WTC11 (cell line): ENCODE measurements at regions not wholly inside any gene's neighbourhood (a gene's known extent, or its start where the extent isn't known, plus 50 kb on each side); places are given as distances from the start of the nearest gene placed in this dataset.

Experiments
- ATAC-seq: fragments of 200-7000 bp; cut with Tn5 transposase; 2 replicates; pipeline ENCODE4 v1.10.0; 2021; ENCODE audit warnings: mild to moderate bottlenecking, moderate library complexity
- CTCF ChIA-PET: fragments of 300-600 bp; sonication (Branson Sonifier 250); formaldehyde crosslinking; loops from one replicate; lab custom pipeline; 2021; ENCODE audit warnings: antibody characterized with exemption; lab: Charles Lee
- POLR2A ChIA-PET: fragments of 350-600 bp; sonication (Branson Sonifier 250); formaldehyde crosslinking; loops from one replicate; lab custom pipeline; 2021; ENCODE audit warnings: antibody characterized with exemption; lab: Charles Lee
- DNase-seq: peaks from one replicate; pipeline ENCODE4 v3.0.0; 2021; ENCODE audit warnings: low spot score
- H3K27ac Mint-ChIP-seq: 2 replicates; pipeline ENCODE4 v1.8.0; 2021; ENCODE audit warnings: mixed read lengths
- H3K27me3 Mint-ChIP-seq: 2 replicates; pipeline ENCODE4 v1.8.0; 2021; ENCODE audit warnings: low read depth, mild to moderate bottlenecking, moderate library complexity, mixed read lengths
- H3K36me3 Mint-ChIP-seq: 2 replicates; pipeline ENCODE4 v1.8.0; 2021; ENCODE audit warnings: mixed read lengths
- H3K4me1 Mint-ChIP-seq: 2 replicates; pipeline ENCODE4 v1.8.0; 2022; ENCODE audit warnings: mixed read lengths
- H3K4me3 Mint-ChIP-seq: 2 replicates; pipeline ENCODE4 v1.8.0; 2021; ENCODE audit warnings: mild to moderate bottlenecking, moderate library complexity, mixed read lengths
- H3K9me3 Mint-ChIP-seq: 2 replicates; pipeline ENCODE4 v1.8.0; 2021; ENCODE audit warnings: mixed read lengths
- CBFB ChIP-seq: sonication (generic); formaldehyde crosslinking; IDR thresholded peaks from 2 replicates; pipeline ENCODE4 v1.8.1; 2022; ENCODE audit warnings: mild to moderate bottlenecking, low read depth, missing genetic modification reagents
- E2F4 ChIP-seq: sonication (generic); formaldehyde crosslinking; IDR thresholded peaks from 2 replicates; pipeline ENCODE4 v1.8.1; 2022; ENCODE audit warnings: low read depth, mild to moderate bottlenecking, moderate library complexity, missing genetic modification reagents, borderline replicate concordance
- ELF4 ChIP-seq: sonication (generic); formaldehyde crosslinking; IDR thresholded peaks from 2 replicates; pipeline ENCODE4 v1.8.1; 2022; ENCODE audit warnings: low read depth, mild to moderate bottlenecking, moderate library complexity, missing genetic modification reagents
- ESRRA ChIP-seq: sonication (generic); formaldehyde crosslinking; IDR thresholded peaks from 2 replicates; pipeline ENCODE4 v1.8.1; 2022; ENCODE audit warnings: mild to moderate bottlenecking, missing genetic modification reagents, borderline replicate concordance
- ETV6 ChIP-seq: sonication (generic); formaldehyde crosslinking; IDR thresholded peaks from 2 replicates; pipeline ENCODE4 v1.8.1; 2022; ENCODE audit warnings: mild to moderate bottlenecking, missing genetic modification reagents
- GTF2I ChIP-seq: fragments of 250-450 bp; sonication (Bioruptor Pico); conservative IDR thresholded peaks from 2 replicates; pipeline ENCODE4 v1.4.0; 2021; ENCODE audit warnings: mild to moderate bottlenecking
- HMGA2 ChIP-seq: fragments of 250-450 bp; sonication (Bioruptor Pico); IDR thresholded peaks from 2 replicates; pipeline ENCODE4 v1.4.0; 2021; ENCODE audit warnings: mild to moderate bottlenecking, moderate library complexity
- NFATC4 ChIP-seq: fragments of 250-450 bp; sonication (Bioruptor Pico); IDR thresholded peaks from 2 replicates; pipeline ENCODE4 v1.9.0; 2021; ENCODE audit warnings: mild to moderate bottlenecking
- RELA ChIP-seq: sonication (generic); formaldehyde crosslinking; IDR thresholded peaks from 2 replicates; pipeline ENCODE4 v1.8.1; 2022; ENCODE audit warnings: missing genetic modification reagents, mild to moderate bottlenecking, borderline replicate concordance
- RORB ChIP-seq: fragments of 250-450 bp; sonication (Bioruptor Pico); IDR thresholded peaks from 2 replicates; pipeline ENCODE4 v1.9.0; 2021; ENCODE audit warnings: mild to moderate bottlenecking
- SMAD3 ChIP-seq: sonication (generic); formaldehyde crosslinking; IDR thresholded peaks from 2 replicates; pipeline ENCODE4 v1.8.0; 2022; ENCODE audit warnings: missing genetic modification reagents, mild to moderate bottlenecking, borderline replicate concordance
- SOX15 ChIP-seq: fragments of 250-450 bp; sonication (Bioruptor Pico); IDR thresholded peaks from 2 replicates; pipeline ENCODE4 v1.9.0; 2021; ENCODE audit warnings: mild to moderate bottlenecking
- TP53 ChIP-seq: sonication (generic); formaldehyde crosslinking; IDR thresholded peaks from 2 replicates; pipeline ENCODE4 v1.8.1; 2023; ENCODE audit warnings: mild to moderate bottlenecking, missing genetic modification reagents
- ZNF138 ChIP-seq: sonication (generic); formaldehyde crosslinking; conservative IDR thresholded peaks from 2 replicates; pipeline ENCODE4 v1.8.1; 2022; ENCODE audit warnings: mild to moderate bottlenecking, moderate library complexity, missing genetic modification reagents
- TF ChIP-seq, protein P1 (sequence below): sonication (generic); formaldehyde crosslinking; IDR thresholded peaks from 2 replicates; pipeline ENCODE4 v1.8.1; 2022; ENCODE audit warnings: missing genetic modification reagents, borderline replicate concordance
- TF ChIP-seq, protein P2 (sequence below): sonication (generic); formaldehyde crosslinking; IDR thresholded peaks from 2 replicates; pipeline ENCODE4 v1.8.0; 2023; ENCODE audit warnings: missing genetic modification reagents
- TF ChIP-seq, protein P3 (sequence below): fragments of 250-450 bp; sonication (Bioruptor Pico); conservative IDR thresholded peaks from 2 replicates; pipeline ENCODE4 v1.9.0; 2021; ENCODE audit warnings: mild to moderate bottlenecking
- TF ChIP-seq, protein P4 (sequence below): fragments of 200-600 bp; IDR thresholded peaks from 2 replicates; pipeline ENCODE4 v1.8.0; 2022; ENCODE audit warnings: antibody characterized with exemption

DNA sequence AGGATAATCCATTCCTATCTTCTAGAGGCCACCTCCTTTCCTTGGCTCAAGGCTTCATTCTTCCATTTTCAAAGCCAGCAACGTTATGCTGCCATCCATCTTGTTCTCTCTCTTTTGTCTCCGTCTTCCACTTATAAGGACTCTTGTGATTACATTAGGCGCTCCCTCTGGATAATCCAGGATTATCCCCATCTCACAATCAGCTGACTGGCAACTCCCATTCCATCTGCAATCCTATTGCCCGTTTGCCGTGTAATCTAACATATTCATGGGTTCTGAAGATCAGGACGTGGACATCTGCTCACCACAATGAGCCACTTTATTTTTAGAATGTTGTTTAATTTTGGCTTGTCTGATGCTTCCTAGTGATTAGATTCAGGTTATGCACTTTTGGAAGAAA is 89.3 kb downstream of the EBNA1BP2 start (continued):
- TF ChIP-seq, protein P1, sequence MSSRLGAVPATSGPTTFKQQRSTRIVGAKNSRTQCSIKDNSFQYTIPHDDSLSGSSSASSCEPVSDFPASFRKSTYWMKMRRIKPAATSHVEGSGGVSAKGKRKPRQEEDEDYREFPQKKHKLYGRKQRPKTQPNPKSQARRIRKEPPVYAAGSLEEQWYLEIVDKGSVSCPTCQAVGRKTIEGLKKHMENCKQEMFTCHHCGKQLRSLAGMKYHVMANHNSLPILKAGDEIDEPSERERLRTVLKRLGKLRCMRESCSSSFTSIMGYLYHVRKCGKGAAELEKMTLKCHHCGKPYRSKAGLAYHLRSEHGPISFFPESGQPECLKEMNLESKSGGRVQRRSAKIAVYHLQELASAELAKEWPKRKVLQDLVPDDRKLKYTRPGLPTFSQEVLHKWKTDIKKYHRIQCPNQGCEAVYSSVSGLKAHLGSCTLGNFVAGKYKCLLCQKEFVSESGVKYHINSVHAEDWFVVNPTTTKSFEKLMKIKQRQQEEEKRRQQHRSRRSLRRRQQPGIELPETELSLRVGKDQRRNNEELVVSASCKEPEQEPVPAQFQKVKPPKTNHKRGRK (CRISPR knock-in tag) = no peak
- no peak for TF ChIP-seq SOX15 (CRISPR knock-in tag)
- no peak for TF ChIP-seq ELF4 (CRISPR knock-in tag)

GRCh38 chr1:43077273-43077672 is 94.8 kb downstream of the EBNA1BP2 start:
- TF ChIP-seq RORB (CRISPR knock-in tag) (no peak), TP53 (CRISPR knock-in tag) (no peak), E2F4 (CRISPR knock-in tag) (no peak), SMAD3 (CRISPR knock-in tag) (no peak), RELA (CRISPR knock-in tag) (no peak), GTF2I (CRISPR knock-in tag) (no peak), CBFB (CRISPR knock-in tag) (no peak), HMGA2 (no peak)
- TF ChIP-seq, protein P2, sequence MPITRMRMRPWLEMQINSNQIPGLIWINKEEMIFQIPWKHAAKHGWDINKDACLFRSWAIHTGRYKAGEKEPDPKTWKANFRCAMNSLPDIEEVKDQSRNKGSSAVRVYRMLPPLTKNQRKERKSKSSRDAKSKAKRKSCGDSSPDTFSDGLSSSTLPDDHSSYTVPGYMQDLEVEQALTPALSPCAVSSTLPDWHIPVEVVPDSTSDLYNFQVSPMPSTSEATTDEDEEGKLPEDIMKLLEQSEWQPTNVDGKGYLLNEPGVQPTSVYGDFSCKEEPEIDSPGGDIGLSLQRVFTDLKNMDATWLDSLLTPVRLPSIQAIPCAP (CRISPR knock-in tag) = no peak
- TF ChIP-seq, protein P3, sequence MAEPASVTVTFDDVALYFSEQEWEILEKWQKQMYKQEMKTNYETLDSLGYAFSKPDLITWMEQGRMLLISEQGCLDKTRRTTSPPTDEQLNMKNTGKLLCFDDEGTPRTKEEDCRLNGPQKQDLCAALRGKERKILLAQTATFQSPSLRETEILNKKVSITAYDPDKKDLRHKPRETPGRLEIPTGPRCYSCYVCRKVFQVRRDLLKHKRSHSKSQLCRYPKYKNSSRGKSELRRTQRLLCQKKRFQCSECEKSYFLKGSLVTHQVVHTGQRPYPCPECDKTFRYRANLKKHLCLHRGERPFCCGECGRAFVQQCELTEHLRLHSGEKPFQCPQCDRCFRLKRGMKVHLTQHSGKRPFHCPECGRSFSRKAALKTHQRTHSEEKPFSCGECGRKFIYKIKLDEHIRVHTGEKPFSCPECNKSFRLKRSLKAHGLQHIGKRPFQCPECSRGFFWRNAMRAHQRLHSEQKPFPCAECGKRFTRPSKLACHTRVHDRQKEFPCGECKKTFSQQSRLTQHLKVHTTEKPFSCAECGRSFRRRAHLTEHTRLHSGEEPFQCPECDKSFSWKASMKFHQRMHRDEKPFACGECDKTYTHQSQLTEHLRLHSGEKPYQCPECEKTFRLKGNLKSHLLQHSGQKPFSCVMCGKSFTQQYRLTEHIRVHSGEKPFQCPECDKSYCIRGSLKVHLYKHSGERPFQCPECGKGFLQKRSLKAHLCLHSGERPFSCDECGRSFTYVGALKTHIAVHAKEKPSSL = no peak
- Mint-ChIP-seq H3K27me3 (no peaks in the 10 kb centered on the region; the same call in 1 of the 2 replicates), H3K9me3 (0 out of 2 replicates have a peak, but pooled peaks cover 3% of the 10 kb centered on the region), H3K36me3 (no peaks in the 10 kb centered on the region), H3K4me1 (peaks cover 17% of the 10 kb centered on the region), H3K27ac (no peak overlapping the region), H3K4me3 (no peak overlapping the region)
- DNase-seq (no peak), ATAC-seq (no peak)
- ChIA-PET POLR2A (no interaction called here), CTCF (interaction anchor here (2.3 to 8.8 kb wide), 2 partner anchors 154 to 162 kb away, joined by 5 to 409 read pairs; no protein-coding TSS in a partner anchor)

- no peak overlapping the region; the same call in 1 of the 2 replicates for H3K27ac Mint-ChIP-seq
- H3K9me3 Mint-ChIP-seq = 0 out of 2 replicates have a peak, but pooled peaks cover 3% of the 10 kb centered on the region
- no peak overlapping the region for H3K4me3 Mint-ChIP-seq
- peaks cover 40% of the 10 kb centered on the region for H3K4me1 Mint-ChIP-seq
- H3K36me3 Mint-ChIP-seq = no peaks in the 10 kb centered on the region
- no peak for ATAC-seq
- TF ChIP-seq ZNF138 (no peak), ESRRA (CRISPR knock-in tag) (no peak), ETV6 (CRISPR knock-in tag) (no peak), NFATC4 (CRISPR knock-in tag) (no peak)
- TF ChIP-seq, protein P4, sequence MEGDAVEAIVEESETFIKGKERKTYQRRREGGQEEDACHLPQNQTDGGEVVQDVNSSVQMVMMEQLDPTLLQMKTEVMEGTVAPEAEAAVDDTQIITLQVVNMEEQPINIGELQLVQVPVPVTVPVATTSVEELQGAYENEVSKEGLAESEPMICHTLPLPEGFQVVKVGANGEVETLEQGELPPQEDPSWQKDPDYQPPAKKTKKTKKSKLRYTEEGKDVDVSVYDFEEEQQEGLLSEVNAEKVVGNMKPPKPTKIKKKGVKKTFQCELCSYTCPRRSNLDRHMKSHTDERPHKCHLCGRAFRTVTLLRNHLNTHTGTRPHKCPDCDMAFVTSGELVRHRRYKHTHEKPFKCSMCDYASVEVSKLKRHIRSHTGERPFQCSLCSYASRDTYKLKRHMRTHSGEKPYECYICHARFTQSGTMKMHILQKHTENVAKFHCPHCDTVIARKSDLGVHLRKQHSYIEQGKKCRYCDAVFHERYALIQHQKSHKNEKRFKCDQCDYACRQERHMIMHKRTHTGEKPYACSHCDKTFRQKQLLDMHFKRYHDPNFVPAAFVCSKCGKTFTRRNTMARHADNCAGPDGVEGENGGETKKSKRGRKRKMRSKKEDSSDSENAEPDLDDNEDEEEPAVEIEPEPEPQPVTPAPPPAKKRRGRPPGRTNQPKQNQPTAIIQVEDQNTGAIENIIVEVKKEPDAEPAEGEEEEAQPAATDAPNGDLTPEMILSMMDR = no peak
- ChIA-PET CTCF (interaction anchor here (1.3 to 8.8 kb wide), 7 partner anchors 14 to 282 kb away, joined by 3 to 409 read pairs (median 33); no protein-coding TSS in a partner anchor), POLR2A (interaction anchor here (0.6 kb wide), 1 partner anchor 358 kb away, joined by 3 read pairs; no protein-coding TSS in a partner anchor)
- H3K27me3 Mint-ChIP-seq = no peaks in the 10 kb centered on the region
- DNase-seq = no peak
Measured at GRCh38 chr1:43074709-43075108, 97.4 kb downstream of the EBNA1BP2 start.
